SK-N-SH (cell line): ENCODE measurements at regions not wholly inside any gene's neighbourhood (a gene's known extent, or its start where the extent isn't known, plus 50 kb on each side); places are given as distances from the start of the nearest gene placed in this dataset.

Source experiments
- ELF1 ChIP-seq: IDR thresholded peaks from 2 replicates; pipeline ENCODE4 v1.4.0; 2012
- FOSL2 ChIP-seq: IDR thresholded peaks from 2 replicates; pipeline ENCODE4 v1.4.0; 2012; ENCODE audit warnings: low read depth, mild to moderate bottlenecking, moderate library complexity, borderline replicate concordance
- MEF2A ChIP-seq: IDR thresholded peaks from 2 replicates; pipeline ENCODE4 v1.4.0; 2012; ENCODE audit warnings: low read depth, borderline replicate concordance
- POLR2AphosphoS5 ChIP-seq: IDR thresholded peaks from 2 replicates; pipeline ENCODE4 v1.6.1; 2012; ENCODE audit warnings: low read depth, low read length
- RAD21 ChIP-seq: IDR thresholded peaks from 2 replicates; pipeline ENCODE4 v1.6.1; 2012; ENCODE audit warnings: mild to moderate bottlenecking, low read length
- RCOR1 ChIP-seq: fragments of 150-350 bp; IDR thresholded peaks from 2 replicates; pipeline ENCODE4 v1.6.1; 2017; ENCODE audit warnings: antibody characterized with exemption, low read length
- RFX5 ChIP-seq: IDR thresholded peaks from 2 replicates; pipeline ENCODE4 v1.6.1; 2012; ENCODE audit warnings: mild to moderate bottlenecking, improper control_type of control experiment, low read length
- YY1 ChIP-seq: IDR thresholded peaks from 2 replicates; pipeline ENCODE4 v1.4.0; 2012; ENCODE audit warnings: low read depth, mild to moderate bottlenecking
- TF ChIP-seq, protein P1 (sequence below): IDR thresholded peaks from 2 replicates; pipeline ENCODE4 v1.4.0; 2012; ENCODE audit warnings: low read depth, borderline replicate concordance
- TF ChIP-seq, protein P2 (sequence below): fragments of 200-600 bp; sonication (generic); IDR thresholded peaks from 2 replicates; pipeline ENCODE4 v1.6.1; 2017; ENCODE audit warnings: antibody characterized with exemption, mild to moderate bottlenecking, moderate library complexity

DNA sequence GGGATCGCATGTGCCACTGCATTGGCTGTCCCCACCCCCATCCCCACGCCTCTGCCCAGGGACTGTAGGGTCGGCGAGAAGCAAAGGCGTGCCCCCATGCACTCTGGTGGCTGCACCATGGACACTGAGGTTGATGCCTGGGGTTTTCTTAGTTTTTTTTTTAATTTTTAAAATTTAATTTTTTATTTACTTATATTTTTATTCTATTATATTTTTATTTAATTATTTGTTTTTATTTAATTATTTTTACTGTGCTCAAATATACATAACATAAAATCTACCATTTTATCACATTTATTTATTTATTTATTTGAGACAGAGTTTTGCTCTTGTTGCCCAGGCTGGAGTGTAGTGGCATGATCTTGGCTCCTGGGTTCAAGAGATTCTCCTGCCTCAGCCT is 57.4 kb downstream of the SOCS3 start:
- TF ChIP-seq FOSL2 (no peak), YY1 (no peak), RAD21 (no peak), ELF1 (no peak), POLR2AphosphoS5 (no peak), MEF2A (no peak), RFX5 (no peak), RCOR1 (no peak)
- TF ChIP-seq, protein P1, sequence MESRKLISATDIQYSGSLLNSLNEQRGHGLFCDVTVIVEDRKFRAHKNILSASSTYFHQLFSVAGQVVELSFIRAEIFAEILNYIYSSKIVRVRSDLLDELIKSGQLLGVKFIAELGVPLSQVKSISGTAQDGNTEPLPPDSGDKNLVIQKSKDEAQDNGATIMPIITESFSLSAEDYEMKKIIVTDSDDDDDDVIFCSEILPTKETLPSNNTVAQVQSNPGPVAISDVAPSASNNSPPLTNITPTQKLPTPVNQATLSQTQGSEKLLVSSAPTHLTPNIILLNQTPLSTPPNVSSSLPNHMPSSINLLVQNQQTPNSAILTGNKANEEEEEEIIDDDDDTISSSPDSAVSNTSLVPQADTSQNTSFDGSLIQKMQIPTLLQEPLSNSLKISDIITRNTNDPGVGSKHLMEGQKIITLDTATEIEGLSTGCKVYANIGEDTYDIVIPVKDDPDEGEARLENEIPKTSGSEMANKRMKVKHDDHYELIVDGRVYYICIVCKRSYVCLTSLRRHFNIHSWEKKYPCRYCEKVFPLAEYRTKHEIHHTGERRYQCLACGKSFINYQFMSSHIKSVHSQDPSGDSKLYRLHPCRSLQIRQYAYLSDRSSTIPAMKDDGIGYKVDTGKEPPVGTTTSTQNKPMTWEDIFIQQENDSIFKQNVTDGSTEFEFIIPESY: no peak
- TF ChIP-seq, protein P2, sequence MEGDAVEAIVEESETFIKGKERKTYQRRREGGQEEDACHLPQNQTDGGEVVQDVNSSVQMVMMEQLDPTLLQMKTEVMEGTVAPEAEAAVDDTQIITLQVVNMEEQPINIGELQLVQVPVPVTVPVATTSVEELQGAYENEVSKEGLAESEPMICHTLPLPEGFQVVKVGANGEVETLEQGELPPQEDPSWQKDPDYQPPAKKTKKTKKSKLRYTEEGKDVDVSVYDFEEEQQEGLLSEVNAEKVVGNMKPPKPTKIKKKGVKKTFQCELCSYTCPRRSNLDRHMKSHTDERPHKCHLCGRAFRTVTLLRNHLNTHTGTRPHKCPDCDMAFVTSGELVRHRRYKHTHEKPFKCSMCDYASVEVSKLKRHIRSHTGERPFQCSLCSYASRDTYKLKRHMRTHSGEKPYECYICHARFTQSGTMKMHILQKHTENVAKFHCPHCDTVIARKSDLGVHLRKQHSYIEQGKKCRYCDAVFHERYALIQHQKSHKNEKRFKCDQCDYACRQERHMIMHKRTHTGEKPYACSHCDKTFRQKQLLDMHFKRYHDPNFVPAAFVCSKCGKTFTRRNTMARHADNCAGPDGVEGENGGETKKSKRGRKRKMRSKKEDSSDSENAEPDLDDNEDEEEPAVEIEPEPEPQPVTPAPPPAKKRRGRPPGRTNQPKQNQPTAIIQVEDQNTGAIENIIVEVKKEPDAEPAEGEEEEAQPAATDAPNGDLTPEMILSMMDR: no peak
